ENCODE measurements at regions not wholly inside any gene's neighbourhood (a gene's known extent, or its start where the extent isn't known, plus 50 kb on each side); places are given as distances from the start of the nearest gene placed in this dataset.

DNA sequence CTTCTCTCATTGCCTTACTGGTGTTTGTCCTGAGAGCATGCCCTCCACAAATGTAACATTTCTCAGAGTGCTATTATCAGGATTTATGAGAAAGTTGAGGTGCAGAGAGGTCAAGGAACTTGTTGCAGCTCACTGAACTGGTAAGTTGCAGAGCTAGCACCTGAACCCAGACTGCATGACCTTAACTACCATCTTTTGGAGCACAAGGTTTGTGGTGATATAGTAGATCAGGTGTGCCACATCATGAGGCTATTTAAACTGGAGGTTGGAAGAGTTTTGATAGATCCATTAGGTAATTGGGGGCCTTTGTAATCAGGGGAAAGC, 112.0 kb upstream of the CITED2 start:
- no peak for DNase-seq

- DNase-seq = peak; percentile 2 to 24
Measured at GRCh38 chr6:139485742-139486475, 111.5 kb upstream of the CITED2 start.

- no peak for DNase-seq
Measured at GRCh38 chr6:139485185-139485584, 110.7 kb upstream of the CITED2 start.

DNA sequence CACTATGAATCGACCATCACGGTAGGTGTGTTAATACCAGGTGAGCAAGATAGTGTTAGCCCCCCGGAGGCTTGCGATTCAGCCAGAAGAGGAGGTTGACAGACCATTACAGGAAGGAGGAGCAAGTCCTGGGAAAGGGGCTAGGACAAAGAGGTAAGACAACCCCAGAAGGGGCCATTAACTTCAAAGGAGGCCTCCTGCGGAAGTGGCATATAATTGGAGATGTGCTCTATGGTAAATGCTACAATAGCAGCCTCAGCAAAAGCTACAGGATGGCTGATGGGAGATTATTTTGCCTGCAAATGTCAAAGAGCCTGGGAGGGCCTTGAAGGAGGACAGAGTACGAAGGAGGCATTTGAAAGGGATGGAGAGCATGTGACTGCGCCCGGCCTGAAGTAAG, 108.6 kb upstream of the CITED2 start:
- no peak for DNase-seq

- DNase-seq = peak in 1 of 2 experiments; percentile 48
Measured at GRCh38 chr6:139482287-139482686, 107.8 kb upstream of the CITED2 start.

DNA sequence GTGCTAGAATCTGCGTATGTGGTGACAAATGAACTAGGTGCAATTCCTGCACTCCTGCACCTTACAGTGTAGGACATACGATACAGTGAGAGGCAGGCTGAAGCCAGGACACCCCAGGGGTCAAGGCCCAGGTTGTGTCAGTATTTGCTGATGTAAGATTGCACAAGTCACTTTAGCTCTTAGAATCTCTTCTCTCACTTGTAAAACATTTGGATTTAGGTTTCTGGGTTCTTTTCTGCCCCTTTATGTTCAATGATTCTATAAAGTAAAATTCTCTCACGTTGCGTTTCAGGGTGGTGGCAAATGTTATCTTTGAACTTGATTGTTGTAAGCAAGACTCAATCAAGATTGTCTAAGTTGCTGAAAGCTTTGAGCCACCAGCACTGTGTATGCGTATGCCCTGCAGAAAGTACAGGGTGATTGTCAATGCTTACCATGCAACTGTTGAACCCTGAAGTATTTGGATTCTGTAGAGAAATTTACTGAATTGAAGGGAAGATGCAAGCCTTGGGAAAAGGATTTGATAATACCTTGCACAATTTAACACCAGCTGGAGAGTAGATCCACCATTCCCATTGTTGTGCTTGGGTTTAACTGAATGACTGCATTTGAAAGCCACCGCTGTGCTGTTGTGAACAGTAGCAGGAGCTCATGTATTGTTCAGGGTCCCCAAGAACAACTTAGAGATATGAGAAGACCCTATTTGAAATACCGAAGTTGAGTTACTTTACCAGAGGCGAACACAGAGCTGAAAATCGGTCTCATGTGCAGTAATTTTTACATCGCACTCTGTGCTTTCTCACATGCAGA, 106.1 kb upstream of the CITED2 start:
- no peak for DNase-seq

DNA sequence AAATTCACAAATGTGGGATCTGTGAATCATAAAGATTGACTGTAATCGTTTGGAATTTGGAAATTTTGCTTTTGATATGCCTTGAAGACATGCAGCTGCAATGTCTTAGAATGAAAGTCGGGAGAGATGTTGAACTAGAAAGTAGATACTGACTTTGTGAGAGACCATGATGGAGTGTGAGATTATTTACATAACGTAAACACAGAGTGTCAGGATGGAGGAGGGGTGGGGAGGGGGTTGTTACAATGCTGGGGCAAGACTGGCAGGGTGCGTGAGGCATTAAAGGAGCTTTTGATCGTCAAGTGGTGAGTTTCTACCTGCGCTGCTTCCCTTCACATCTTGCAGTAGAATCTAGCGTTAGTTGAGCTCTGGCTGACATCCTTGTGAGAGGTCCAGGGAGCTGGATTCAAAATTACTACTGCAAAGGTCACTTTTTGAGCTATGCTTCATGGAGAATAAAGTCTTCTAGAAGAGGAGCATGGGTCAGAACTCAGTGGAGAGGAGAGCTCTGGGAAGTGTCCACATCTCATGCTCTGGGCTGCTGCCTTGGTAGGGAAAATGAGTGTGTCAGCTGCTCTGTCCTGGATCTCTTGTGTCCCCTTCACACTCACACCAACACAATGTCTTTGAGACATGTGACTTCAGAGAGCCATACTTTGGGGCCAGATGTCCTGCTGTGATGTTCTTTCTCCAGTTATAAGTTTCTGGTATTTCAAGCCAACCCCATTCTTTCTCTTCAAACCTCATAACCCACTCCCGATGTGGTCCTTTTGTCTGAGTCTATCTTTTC, 105.2 kb upstream of the CITED2 start:
- no peak for DNase-seq

DNA sequence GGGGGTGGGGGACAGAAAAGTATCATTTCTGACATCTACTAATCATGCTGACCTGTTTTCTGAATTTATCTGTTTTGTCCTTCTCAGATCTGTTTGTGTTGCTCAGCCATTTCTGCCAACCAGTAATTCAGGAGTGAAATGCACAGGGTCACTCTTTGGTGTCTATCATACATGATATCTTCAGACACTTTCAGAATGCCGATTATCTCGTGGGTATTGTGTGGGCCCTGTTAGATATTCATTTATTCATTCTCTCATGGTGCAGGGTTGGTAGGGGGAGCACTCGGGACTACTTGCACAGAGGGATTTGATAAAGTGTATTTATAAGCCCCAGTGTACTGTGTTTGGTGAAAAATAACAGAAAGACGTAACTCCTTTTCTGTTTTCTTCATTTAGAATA, 101.2 kb upstream of the CITED2 start:
- DNase-seq = no peak

GRCh38 chr6:139475241-139475640, 100.8 kb upstream of the CITED2 start:
- no peak for DNase-seq

- peak; percentile 26 to 64 for DNase-seq
Measured at GRCh38 chr6:139474145-139475108, 100.0 kb upstream of the CITED2 start.

DNA sequence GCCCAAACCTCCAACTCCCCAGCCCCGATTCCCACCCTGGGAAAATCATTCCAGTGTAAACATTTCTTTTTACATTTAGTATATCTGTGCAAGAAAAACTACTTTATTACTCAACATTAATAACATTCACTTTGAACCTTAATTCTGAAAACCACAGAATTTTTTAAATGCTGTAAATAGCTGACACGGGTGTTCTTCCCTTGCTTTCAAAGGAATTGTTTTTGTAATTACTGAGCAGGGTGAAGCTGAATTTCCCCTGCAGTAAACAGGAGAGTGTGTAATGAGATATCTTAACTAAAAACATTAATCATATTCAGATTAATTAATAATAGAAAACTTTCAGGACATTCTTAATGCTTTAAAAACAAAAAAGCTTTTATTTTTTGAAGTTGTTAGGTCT, 99.3 kb upstream of the CITED2 start:
- no peak for DNase-seq

DNA sequence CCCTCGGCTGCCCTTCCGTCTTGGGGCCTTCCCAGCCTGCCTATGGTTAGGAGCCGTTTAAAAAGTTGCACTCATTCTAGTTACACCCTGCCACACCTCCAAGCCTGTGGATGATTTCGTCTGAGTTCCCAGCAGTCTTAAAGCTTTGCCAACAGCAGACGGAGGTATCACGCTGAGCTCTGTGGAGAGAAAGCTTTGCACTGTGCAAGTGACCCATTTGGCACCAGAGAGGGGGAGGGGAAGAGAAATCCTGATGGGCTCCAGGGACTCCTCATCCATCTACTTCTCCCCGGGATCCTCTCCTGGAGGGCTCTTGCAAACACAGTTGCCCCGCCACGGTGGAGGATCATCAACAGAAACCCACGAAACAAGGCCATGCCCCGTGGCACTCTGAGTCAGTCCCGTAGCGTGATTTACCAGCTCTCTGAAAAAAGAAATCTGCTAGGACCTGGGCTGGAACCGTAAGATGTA, 98.8 kb upstream of the CITED2 start:
- DNase-seq = peak in 1 of 2 experiments; percentile 18

- DNase-seq = no peak
Measured at GRCh38 chr6:139472351-139473015, 98.0 kb upstream of the CITED2 start.

GRCh38 chr6:139470997-139471396, 96.5 kb upstream of the CITED2 start:
- DNase-seq = no peak

DNA sequence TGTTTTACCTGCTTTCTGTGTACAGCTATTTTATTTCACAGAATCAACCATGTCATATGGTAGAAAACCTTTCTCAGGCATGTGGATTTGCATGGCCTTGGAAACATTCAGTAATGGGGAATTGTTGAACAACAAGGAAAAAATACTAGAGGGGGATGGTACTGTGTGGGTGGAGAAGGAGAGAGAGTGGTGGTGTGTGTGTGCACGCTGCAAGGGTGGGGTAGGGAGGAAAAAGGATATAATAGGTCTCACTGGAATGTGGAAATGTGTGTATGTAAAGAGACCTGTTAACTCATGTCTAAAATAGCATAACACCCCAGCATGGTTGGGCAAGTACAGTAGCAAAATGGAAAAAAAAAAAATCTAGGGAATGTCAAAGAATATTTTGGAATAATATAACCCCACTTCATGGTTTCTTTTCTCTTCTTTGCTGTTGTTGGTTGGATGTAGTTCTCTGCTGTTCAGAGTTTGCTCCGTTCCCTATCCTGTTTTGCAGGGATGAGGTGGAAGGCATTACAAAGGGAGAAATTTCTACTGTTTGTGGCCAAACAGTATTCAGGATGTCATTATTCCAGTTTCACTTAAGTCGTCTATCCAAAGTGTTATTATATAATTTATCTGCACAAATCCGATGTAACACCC, 93.9 kb upstream of the CITED2 start:
- peak in 1 of 2 experiments; percentile 13 for DNase-seq

DNA sequence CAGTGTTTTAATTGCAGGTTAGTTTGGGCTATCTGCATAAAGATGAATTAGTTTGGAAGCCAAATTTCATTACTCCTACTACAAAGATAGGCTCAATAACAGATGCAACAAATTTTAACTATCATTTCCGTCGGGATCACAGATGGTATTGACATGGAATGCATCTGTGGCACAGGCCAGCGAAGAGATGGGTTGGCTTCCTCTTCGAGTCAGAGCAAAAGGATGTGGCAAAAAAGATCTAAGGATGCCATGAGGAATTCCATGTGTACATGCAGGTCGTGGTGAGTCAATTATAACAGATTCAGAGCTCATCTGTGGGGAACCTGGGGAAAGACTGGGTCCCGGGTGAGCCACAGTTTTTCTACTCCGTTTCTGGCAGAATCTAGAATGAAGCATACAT, 83.0 kb upstream of the CITED2 start:
- no peak for DNase-seq

GRCh38 chr6:139452148-139452876, 77.9 kb upstream of the CITED2 start:
- DNase-seq = no peak

- no peak for DNase-seq
Measured at GRCh38 chr6:139449611-139450000, 75.2 kb upstream of the CITED2 start.

DNA sequence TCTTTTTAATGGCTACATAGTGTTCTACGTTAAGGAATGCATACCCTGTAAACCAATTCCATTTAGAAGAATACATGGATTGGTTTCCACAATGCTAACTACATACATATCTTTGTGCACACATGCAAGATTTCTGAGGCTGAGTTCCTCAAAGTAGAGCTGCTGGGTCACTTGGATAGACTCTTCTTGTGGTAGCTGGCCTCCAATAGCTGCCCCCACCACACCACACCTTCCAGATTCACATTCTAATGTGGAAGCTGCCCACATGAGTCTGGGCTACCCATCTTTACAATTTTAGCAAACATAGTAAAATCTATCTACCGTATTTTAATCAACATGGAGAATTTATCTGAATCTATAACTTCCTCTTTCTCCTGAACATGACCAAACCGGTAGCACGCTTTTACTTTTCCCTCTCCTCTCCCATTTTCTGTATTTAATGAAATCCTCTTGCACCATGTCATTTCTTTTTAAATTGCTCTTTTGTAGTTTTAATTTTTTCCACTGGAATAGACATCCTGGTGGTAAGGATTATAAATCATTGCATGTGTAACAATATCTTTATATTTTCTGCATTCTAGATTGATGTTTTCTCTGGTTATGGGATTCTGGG, 74.7 kb upstream of the CITED2 start:
- no peak for DNase-seq

DNA sequence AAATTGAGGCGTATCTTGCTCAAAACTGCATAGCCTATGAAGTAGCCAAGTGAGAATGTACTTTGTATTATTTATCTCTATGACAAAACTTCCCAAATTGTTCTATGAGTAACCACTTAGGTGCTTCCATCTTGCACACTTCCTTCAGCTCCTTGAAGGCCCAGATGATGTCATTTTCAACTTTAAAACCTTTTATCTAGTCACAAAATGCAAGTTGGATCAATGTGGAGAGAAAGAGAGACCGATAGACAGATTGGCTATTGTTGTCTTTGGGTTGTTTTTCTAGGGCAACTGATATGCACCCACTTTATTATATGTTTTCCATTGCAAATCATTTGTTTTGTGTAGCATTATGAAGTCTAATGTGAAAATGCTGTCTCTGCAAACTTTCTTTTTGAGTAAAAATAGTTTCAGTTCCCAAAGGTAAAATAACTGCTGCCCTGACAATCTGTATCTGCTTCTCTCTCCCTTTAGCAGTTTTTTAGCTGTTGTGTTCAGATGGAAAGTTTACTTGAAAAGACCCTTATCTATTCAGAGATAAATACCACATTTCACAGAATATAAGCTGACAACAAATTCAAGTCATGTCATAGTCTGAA, 73.7 kb upstream of the CITED2 start:
- peak in 1 of 2 experiments; percentile 13 for DNase-seq

All from NCI-H526 (cell line).